ENCODE measurements at regions not wholly inside any gene's neighbourhood (a gene's known extent, or its start where the extent isn't known, plus 50 kb on each side); places are given as distances from the start of the nearest gene placed in this dataset.

GRCh38 chr20:51153867-51154707, 131.2 kb upstream of the KCNG1 start:
- no peaks in the 10 kb centered on the region for H3K79me2 ChIP-seq (ENCODE audit: insufficient read depth)
- peaks cover 32% of the 10 kb centered on the region for H3K27me3 ChIP-seq (ENCODE audit: insufficient read depth)
- TF ChIP-seq IRF3 (IDR thresholded peaks at IDR 0.05; ENCODE audit: low read depth, low read length) (no peak), PBX3 (IDR thresholded peaks at IDR 0.05) (no peak), NRF1 (IDR thresholded peaks at IDR 0.05; ENCODE audit: low read depth, low read length) (no peak), GATA2 (CRISPR knock-in tag; IDR thresholded peaks at IDR 0.05) (no peak), MXI1 (IDR thresholded peaks at IDR 0.05; ENCODE audit: low read depth, low read length) (no peak), JUND (IDR thresholded peaks at IDR 0.05) (no peak)
- H2AFZ ChIP-seq (ENCODE audit: low read depth), result no peak overlapping the region
- CTCF ChIA-PET, result interaction anchor here (2.9 kb wide), 1 partner anchor 139 kb away, joined by 11 read pairs; no protein-coding TSS in a partner anchor
- H3K4me2 ChIP-seq, result no peak overlapping the region
- no peak for DNase-seq
- H3K36me3 ChIP-seq (replicated peaks in 1 of 2; ENCODE audit: control insufficient read depth in 1 of 2, insufficient read depth in 2 of 2, low read length in 1 of 2), result no peaks in the 10 kb centered on the region
- no peaks in the 10 kb centered on the region for H4K20me1 ChIP-seq (ENCODE audit: insufficient read depth)
- H3K9me2 ChIP-seq, result no peaks in the 10 kb centered on the region; the same call in 1 of the 2 replicates
- POLR2A ChIA-PET, result no interaction called here
- 59% methylated on average over 4 of the region's 6 CpGs for WGBS (ENCODE audit: low lambda C conversion rate)
- no peaks in the 10 kb centered on the region for H3K9me3 ChIP-seq
- no peak overlapping the region for H3K4me3 ChIP-seq (ENCODE audit: low read depth in 2 of 2, low read length in 1 of 2)
- peaks cover 0 to 30% of the 10 kb centered on the region in 2 experiments; a peak in 2 of 4 replicates for H3K4me1 ChIP-seq (ENCODE audit: control insufficient read depth in 1 of 2, insufficient read depth in 2 of 2, low read depth in 1 of 2, low read length in 1 of 2)
- no peak overlapping the region for H3K9ac ChIP-seq
- no peaks in the 10 kb centered on the region for H3F3A ChIP-seq (replicated peaks; ENCODE audit: insufficient read depth)
- H3K27ac ChIP-seq (ENCODE audit: low read depth in 2 of 2, low read length in 1 of 2), result no peak overlapping the region

GRCh38 chr20:51148941-51149340, 126.0 kb upstream of the KCNG1 start:
- ChIA-PET CTCF (interaction anchor here (1.5 kb wide), 1 partner anchor 158 kb away, joined by 4 read pairs; no protein-coding TSS in a partner anchor), POLR2A (no interaction called here)
- no peaks in the 10 kb centered on the region for H3K4me1 ChIP-seq (ENCODE audit: control insufficient read depth in 1 of 2, insufficient read depth in 2 of 2, low read depth in 1 of 2, low read length in 1 of 2)
- peaks cover under 1% of the 10 kb centered on the region; the same call in 1 of the 2 replicates for H3K27me3 ChIP-seq (ENCODE audit: insufficient read depth)
- H3K9me3 ChIP-seq, result peaks cover 7% of the 10 kb centered on the region; the same call in 1 of the 2 replicates
- no peak overlapping the region for H2AFZ ChIP-seq (ENCODE audit: low read depth)
- H3K27ac ChIP-seq (ENCODE audit: low read depth in 2 of 2, low read length in 1 of 2), result no peak overlapping the region
- no peaks in the 10 kb centered on the region for H3F3A ChIP-seq (replicated peaks; ENCODE audit: insufficient read depth)
- DNase-seq, result no peak
- no peaks in the 10 kb centered on the region; the same call in 1 of the 2 replicates for H3K9me2 ChIP-seq
- H4K20me1 ChIP-seq (ENCODE audit: insufficient read depth), result no peaks in the 10 kb centered on the region
- no peaks in the 10 kb centered on the region for H3K36me3 ChIP-seq (replicated peaks in 1 of 2; ENCODE audit: control insufficient read depth in 1 of 2, insufficient read depth in 2 of 2, low read length in 1 of 2)
- no peak overlapping the region for H3K4me3 ChIP-seq (ENCODE audit: low read depth in 2 of 2, low read length in 1 of 2)
- H3K79me2 ChIP-seq (ENCODE audit: insufficient read depth), result no peaks in the 10 kb centered on the region
- H3K9ac ChIP-seq, result no peak overlapping the region
- H3K4me2 ChIP-seq, result no peak overlapping the region
- WGBS (ENCODE audit: low lambda C conversion rate), result 72% methylated on average over 2 of the region's 2 CpGs
- no peak for TF ChIP-seq RXRA (IDR thresholded peaks at IDR 0.05; ENCODE audit: borderline replicate concordance, low read depth)
- no peak for TF ChIP-seq POLR2AphosphoS5 (IDR thresholded peaks at IDR 0.05; ENCODE audit: low read depth, low read length)
- TF ChIP-seq CTCF (IDR thresholded peaks at IDR 0.05), result no peak
- no peak for TF ChIP-seq RFX5 (IDR thresholded peaks at IDR 0.05; ENCODE audit: low read length)
- TF ChIP-seq FOXJ3 (CRISPR knock-in tag; IDR thresholded peaks at IDR 0.05), result no peak
- no peak for TF ChIP-seq REST (IDR thresholded peaks at IDR 0.05; ENCODE audit: low read depth, low read length)
- no peak for TF ChIP-seq SIN3A (IDR thresholded peaks at IDR 0.05; ENCODE audit: borderline replicate concordance, low read depth, low read length)
- no peak for TF ChIP-seq YY1 (IDR thresholded peaks at IDR 0.05; ENCODE audit: low read depth)
- TF ChIP-seq TEAD4 (IDR thresholded peaks at IDR 0.05; ENCODE audit: borderline replicate concordance, insufficient read depth), result no peak
- no peak for TF ChIP-seq FOSL2 (IDR thresholded peaks at IDR 0.05; ENCODE audit: borderline replicate concordance, low read depth)
- TF ChIP-seq FOXM1 (IDR thresholded peaks at IDR 0.05; ENCODE audit: low read depth), result no peak
- no peak for TF ChIP-seq JUND (IDR thresholded peaks at IDR 0.05)
- TF ChIP-seq MXI1 (IDR thresholded peaks at IDR 0.05; ENCODE audit: low read depth, low read length), result no peak
- no peak for TF ChIP-seq TAF1 (IDR thresholded peaks at IDR 0.05; ENCODE audit: borderline replicate concordance, low read depth, low read length)
- no peak for TF ChIP-seq RAD21 (IDR thresholded peaks at IDR 0.05; ENCODE audit: low read length)

All from SK-N-SH (cell line).